ENCODE measurements at regions not wholly inside any gene's neighbourhood (a gene's known extent, or its start where the extent isn't known, plus 50 kb on each side); places are given as distances from the start of the nearest gene placed in this dataset.
A peak's percentile ranks its signal among the peaks of the same experiment; 100 is the strongest.
"Not testable (repeated sequence)": the region's sequence is repeated elsewhere in the genome, so short reads cannot be mapped to it uniquely, and the experiment has no call there.

DNA sequence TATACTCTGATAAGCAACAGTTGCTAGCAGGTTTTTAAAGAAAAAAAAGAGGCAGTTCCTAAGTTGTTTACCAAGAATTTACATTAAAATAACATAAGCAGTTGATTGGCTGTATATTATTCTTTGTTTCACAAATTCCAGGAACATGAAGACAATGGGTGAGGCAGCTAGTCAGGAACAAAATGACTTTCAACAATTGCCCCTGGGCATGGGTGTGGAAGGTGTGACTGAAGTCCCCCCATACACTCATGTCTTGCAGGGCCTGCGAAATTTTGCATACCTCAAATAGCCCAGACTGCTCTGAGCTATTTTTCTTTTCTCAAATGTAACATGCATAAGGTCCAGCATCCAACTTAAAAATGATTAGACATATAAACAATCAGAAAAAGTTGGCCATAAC lies 267.2 kb upstream of the DIO3 start (continued):
- TF ChIP-seq EZH2phosphoT487 (IDR thresholded peaks at IDR 0.05; ENCODE audit: unreplicated experiment) (no peak), ZNF114 (CRISPR knock-in tag; IDR thresholded peaks at IDR 0.05) (no peak)
- TF ChIP-seq, protein P1, sequence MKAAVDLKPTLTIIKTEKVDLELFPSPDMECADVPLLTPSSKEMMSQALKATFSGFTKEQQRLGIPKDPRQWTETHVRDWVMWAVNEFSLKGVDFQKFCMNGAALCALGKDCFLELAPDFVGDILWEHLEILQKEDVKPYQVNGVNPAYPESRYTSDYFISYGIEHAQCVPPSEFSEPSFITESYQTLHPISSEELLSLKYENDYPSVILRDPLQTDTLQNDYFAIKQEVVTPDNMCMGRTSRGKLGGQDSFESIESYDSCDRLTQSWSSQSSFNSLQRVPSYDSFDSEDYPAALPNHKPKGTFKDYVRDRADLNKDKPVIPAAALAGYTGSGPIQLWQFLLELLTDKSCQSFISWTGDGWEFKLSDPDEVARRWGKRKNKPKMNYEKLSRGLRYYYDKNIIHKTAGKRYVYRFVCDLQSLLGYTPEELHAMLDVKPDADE (IDR thresholded peaks at IDR 0.05) = no peak

DNA sequence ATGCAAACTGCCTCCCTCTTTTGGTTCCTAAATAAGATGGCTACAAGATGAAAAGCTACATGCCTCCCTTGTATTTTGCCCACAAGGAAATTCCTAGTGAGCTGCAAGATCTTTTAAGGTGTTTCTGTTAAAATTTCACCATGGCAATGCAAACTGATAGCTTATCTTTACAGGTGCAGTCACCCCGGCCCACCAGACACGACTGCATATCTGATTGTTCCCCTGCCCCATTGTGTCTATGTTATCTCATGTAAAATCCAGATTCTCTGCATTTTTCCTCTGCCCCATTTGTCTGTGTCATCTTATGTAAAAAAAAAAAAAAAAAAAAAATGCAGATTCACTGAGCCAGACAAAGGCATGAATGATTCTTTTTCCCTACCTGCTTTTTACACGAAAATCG lies 261.5 kb upstream of the DIO3 start:
- not testable (repeated sequence) for H2AFZ ChIP-seq; H3K9me2 ChIP-seq (ENCODE audit: insufficient read depth); H3K27ac ChIP-seq (ENCODE audit: low read depth); H3K36me3 ChIP-seq (ENCODE audit: insufficient read depth); H3K4me3 ChIP-seq; H3K4me2 ChIP-seq; H3K27me3 Mint-ChIP-seq (ENCODE audit: insufficient read depth, low read depth, poor library complexity); DNase-seq (ENCODE audit: low spot score); H3K79me2 ChIP-seq (replicated peaks; ENCODE audit: insufficient read depth); H3K27me3 ChIP-seq (ENCODE audit: insufficient read depth); H4K20me1 ChIP-seq (replicated peaks; ENCODE audit: insufficient read depth); H3F3A ChIP-seq (replicated peaks; ENCODE audit: low read depth); H3K4me3 Mint-ChIP-seq; H3K27ac Mint-ChIP-seq; ATAC-seq
- H3K4me1 ChIP-seq (ENCODE audit: insufficient read depth) = peaks cover 14% of the 10 kb centered on the region
- Mint-ChIP-seq H3K4me1 (peaks cover 22% of the 10 kb centered on the region), H3K9me3 (peaks cover 31% of the 10 kb centered on the region), H3K36me3 (ENCODE audit: low read depth) (peaks cover 31% of the 10 kb centered on the region)

DNA sequence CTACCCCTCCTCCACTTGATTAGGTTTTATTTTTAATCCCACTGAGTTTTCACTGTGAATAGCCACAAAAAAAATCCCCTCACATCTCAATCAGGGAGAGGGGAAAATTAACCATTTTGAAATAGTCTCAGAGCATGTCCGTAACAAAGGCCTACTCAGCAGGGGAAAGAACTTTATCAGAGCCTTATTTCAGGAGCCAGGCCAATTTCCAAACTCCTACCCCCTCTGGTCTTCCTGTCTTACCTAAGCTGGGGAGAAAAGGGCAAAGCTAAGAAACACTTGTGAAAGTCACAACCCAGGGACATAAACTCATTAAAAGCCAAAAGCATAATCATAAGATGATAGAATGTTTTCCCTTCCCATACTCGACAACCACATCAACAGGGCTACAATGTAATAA lies 260.3 kb upstream of the DIO3 start:
- DNase-seq (ENCODE audit: low spot score) (peak; percentile 27), ATAC-seq (peak; percentile 73)
- no peaks in the 10 kb centered on the region for H3K9me2 ChIP-seq (ENCODE audit: insufficient read depth)
- peaks cover 14% of the 10 kb centered on the region for H3K4me1 ChIP-seq (ENCODE audit: insufficient read depth)
- H3K79me2 ChIP-seq (replicated peaks; ENCODE audit: insufficient read depth) = no peaks in the 10 kb centered on the region
- no peak overlapping the region for H3K4me3 Mint-ChIP-seq
- H3K27ac ChIP-seq (ENCODE audit: low read depth) = peak overlapping the region; percentile 60
- H3K4me3 ChIP-seq = no peak overlapping the region
- peaks cover 19% of the 10 kb centered on the region for H3K9me3 Mint-ChIP-seq
- H3K36me3 Mint-ChIP-seq (ENCODE audit: low read depth) = peaks cover 18% of the 10 kb centered on the region
- peaks cover 5% of the 10 kb centered on the region for H3K27me3 Mint-ChIP-seq (ENCODE audit: insufficient read depth, low read depth, poor library complexity)
- H3K27me3 ChIP-seq (ENCODE audit: insufficient read depth) = no peaks in the 10 kb centered on the region
- H3K4me2 ChIP-seq = peak overlapping the region; percentile 22
- H3K4me1 Mint-ChIP-seq = peaks cover 22% of the 10 kb centered on the region
- H2AFZ ChIP-seq = peak overlapping the region; percentile 3; the same call in 1 of the 2 replicates
- no peaks in the 10 kb centered on the region for H4K20me1 ChIP-seq (replicated peaks; ENCODE audit: insufficient read depth)
- H3F3A ChIP-seq (replicated peaks; ENCODE audit: low read depth) = no peaks in the 10 kb centered on the region
- H3K36me3 ChIP-seq (ENCODE audit: insufficient read depth) = peaks cover 6% of the 10 kb centered on the region; the same call in 1 of the 2 replicates
- peak overlapping the region; percentile 79 for H3K27ac Mint-ChIP-seq
- TF ChIP-seq ZNF331 (CRISPR knock-in tag; IDR thresholded peaks at IDR 0.05; ENCODE audit: low read depth) (no peak), ZNF114 (CRISPR knock-in tag; IDR thresholded peaks at IDR 0.05) (no peak), JUNB (IDR thresholded peaks at IDR 0.05; ENCODE audit: unreplicated experiment) (no peak), EZH2 (IDR thresholded peaks at IDR 0.05; ENCODE audit: low read depth, unreplicated experiment) (no peak), EZH2phosphoT487 (IDR thresholded peaks at IDR 0.05; ENCODE audit: unreplicated experiment) (no peak), NANOG (IDR thresholded peaks at IDR 0.05; ENCODE audit: borderline replicate concordance) (no peak), POLR2AphosphoS5 (IDR thresholded peaks at IDR 0.05; ENCODE audit: low read depth) (no peak), CREB1 (CRISPR knock-in tag; IDR thresholded peaks at IDR 0.05; ENCODE audit: low read depth) (no peak), STAT1 (IDR thresholded peaks at IDR 0.05; ENCODE audit: unreplicated experiment) (no peak)
- TF ChIP-seq, protein P2, sequence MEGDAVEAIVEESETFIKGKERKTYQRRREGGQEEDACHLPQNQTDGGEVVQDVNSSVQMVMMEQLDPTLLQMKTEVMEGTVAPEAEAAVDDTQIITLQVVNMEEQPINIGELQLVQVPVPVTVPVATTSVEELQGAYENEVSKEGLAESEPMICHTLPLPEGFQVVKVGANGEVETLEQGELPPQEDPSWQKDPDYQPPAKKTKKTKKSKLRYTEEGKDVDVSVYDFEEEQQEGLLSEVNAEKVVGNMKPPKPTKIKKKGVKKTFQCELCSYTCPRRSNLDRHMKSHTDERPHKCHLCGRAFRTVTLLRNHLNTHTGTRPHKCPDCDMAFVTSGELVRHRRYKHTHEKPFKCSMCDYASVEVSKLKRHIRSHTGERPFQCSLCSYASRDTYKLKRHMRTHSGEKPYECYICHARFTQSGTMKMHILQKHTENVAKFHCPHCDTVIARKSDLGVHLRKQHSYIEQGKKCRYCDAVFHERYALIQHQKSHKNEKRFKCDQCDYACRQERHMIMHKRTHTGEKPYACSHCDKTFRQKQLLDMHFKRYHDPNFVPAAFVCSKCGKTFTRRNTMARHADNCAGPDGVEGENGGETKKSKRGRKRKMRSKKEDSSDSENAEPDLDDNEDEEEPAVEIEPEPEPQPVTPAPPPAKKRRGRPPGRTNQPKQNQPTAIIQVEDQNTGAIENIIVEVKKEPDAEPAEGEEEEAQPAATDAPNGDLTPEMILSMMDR (conservative IDR thresholded peaks at IDR 0.05; ENCODE audit: low read depth in 2 of 2) = no peak
- TF ChIP-seq, protein P3, sequence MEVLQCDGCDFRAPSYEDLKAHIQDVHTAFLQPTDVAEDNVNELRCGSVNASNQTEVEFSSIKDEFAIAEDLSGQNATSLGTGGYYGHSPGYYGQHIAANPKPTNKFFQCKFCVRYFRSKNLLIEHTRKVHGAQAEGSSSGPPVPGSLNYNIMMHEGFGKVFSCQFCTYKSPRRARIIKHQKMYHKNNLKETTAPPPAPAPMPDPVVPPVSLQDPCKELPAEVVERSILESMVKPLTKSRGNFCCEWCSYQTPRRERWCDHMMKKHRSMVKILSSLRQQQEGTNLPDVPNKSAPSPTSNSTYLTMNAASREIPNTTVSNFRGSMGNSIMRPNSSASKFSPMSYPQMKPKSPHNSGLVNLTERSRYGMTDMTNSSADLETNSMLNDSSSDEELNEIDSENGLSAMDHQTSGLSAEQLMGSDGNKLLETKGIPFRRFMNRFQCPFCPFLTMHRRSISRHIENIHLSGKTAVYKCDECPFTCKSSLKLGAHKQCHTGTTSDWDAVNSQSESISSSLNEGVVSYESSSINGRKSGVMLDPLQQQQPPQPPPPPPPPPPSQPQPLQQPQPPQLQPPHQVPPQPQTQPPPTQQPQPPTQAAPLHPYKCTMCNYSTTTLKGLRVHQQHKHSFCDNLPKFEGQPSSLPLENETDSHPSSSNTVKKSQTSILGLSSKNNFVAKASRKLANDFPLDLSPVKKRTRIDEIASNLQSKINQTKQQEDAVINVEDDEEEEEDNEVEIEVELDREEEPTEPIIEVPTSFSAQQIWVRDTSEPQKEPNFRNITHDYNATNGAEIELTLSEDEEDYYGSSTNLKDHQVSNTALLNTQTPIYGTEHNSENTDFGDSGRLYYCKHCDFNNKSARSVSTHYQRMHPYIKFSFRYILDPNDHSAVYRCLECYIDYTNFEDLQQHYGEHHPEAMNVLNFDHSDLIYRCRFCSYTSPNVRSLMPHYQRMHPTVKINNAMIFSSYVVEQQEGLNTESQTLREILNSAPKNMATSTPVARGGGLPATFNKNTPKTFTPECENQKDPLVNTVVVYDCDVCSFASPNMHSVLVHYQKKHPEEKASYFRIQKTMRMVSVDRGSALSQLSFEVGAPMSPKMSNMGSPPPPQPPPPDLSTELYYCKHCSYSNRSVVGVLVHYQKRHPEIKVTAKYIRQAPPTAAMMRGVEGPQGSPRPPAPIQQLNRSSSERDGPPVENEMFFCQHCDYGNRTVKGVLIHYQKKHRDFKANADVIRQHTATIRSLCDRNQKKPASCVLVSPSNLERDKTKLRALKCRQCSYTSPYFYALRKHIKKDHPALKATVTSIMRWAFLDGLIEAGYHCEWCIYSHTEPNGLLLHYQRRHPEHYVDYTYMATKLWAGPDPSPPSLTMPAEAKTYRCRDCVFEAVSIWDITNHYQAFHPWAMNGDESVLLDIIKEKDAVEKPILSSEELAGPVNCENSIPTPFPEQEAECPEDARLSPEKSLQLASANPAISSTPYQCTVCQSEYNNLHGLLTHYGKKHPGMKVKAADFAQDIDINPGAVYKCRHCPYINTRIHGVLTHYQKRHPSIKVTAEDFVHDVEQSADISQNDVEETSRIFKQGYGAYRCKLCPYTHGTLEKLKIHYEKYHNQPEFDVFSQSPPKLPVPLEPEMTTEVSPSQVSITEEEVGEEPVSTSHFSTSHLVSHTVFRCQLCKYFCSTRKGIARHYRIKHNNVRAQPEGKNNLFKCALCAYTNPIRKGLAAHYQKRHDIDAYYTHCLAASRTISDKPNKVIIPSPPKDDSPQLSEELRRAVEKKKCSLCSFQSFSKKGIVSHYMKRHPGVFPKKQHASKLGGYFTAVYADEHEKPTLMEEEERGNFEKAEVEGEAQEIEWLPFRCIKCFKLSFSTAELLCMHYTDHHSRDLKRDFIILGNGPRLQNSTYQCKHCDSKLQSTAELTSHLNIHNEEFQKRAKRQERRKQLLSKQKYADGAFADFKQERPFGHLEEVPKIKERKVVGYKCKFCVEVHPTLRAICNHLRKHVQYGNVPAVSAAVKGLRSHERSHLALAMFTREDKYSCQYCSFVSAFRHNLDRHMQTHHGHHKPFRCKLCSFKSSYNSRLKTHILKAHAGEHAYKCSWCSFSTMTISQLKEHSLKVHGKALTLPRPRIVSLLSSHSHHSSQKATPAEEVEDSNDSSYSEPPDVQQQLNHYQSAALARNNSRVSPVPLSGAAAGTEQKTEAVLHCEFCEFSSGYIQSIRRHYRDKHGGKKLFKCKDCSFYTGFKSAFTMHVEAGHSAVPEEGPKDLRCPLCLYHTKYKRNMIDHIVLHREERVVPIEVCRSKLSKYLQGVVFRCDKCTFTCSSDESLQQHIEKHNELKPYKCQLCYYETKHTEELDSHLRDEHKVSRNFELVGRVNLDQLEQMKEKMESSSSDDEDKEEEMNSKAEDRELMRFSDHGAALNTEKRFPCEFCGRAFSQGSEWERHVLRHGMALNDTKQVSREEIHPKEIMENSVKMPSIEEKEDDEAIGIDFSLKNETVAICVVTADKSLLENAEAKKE (CRISPR knock-in tag; IDR thresholded peaks at IDR 0.05) = no peak
